ENCODE measurements at regions not wholly inside any gene's neighbourhood (a gene's known extent, or its start where the extent isn't known, plus 50 kb on each side); places are given as distances from the start of the nearest gene placed in this dataset.

DNA sequence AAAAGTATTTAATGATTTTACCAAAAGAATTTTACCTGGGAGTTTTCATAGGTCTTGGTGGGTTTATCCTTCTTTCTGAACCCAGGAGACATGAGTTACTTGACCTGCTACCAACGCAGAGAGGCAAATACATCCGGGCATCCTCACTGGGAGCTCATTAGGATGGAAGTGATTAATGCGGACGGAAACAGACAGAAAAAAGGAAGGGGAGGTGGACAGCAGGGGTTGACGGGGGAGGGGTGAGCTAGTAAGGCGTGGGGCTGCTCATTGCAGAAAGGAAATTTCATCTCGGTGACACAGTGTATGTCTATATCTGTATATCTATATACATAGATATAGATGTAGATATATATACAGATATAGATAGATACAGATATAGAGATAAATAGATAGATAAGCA is 408.2 kb upstream of the ADARB2 start:
- TF ChIP-seq, protein P1, sequence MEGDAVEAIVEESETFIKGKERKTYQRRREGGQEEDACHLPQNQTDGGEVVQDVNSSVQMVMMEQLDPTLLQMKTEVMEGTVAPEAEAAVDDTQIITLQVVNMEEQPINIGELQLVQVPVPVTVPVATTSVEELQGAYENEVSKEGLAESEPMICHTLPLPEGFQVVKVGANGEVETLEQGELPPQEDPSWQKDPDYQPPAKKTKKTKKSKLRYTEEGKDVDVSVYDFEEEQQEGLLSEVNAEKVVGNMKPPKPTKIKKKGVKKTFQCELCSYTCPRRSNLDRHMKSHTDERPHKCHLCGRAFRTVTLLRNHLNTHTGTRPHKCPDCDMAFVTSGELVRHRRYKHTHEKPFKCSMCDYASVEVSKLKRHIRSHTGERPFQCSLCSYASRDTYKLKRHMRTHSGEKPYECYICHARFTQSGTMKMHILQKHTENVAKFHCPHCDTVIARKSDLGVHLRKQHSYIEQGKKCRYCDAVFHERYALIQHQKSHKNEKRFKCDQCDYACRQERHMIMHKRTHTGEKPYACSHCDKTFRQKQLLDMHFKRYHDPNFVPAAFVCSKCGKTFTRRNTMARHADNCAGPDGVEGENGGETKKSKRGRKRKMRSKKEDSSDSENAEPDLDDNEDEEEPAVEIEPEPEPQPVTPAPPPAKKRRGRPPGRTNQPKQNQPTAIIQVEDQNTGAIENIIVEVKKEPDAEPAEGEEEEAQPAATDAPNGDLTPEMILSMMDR (IDR thresholded peaks at IDR 0.05; ENCODE audit: borderline replicate concordance, extremely low read depth, low read length, poor library complexity, severe bottlenecking), result no peak
- no peak for TF ChIP-seq EZH2 (IDR thresholded peaks at IDR 0.05; ENCODE audit: borderline replicate concordance, low read depth, low read length, severe bottlenecking)

Measured in DND-41 (cell line).